Astrocyte (in vitro differentiated cells and primary cell): ENCODE measurements at regions not wholly inside any gene's neighbourhood (a gene's known extent, or its start where the extent isn't known, plus 50 kb on each side); places are given as distances from the start of the nearest gene placed in this dataset.

ENCODE experiments used
- DNase-seq: peaks from one replicate; pipeline ENCODE4 v3.0.0-alpha.2; 2010; ENCODE audit warnings: low read depth
- FAIRE-seq: peaks from 2 replicates; lab custom pipeline; 2011; peaks lifted over from hg19 to GRCh38; lab: Jason Lieb, UNC
- H2AFZ ChIP-seq: 2 replicates; pipeline ENCODE4 v1.6.0; 2012; ENCODE audit warnings: low read depth, low read length, inconsistent platforms
- H3K27ac ChIP-seq: 2 replicates; pipeline ENCODE4 v1.5.1; 2011; ENCODE audit warnings: low read depth, low read length, inconsistent platforms
- H3K27me3 ChIP-seq: 2 replicates; pipeline ENCODE4 v1.6.0; 2011; ENCODE audit warnings: low read length, inconsistent platforms; ENCODE audit not compliant: insufficient read depth
- H3K36me3 ChIP-seq: 2 replicates; pipeline ENCODE4 v1.5.1; 2011; ENCODE audit warnings: low read length, inconsistent platforms; ENCODE audit not compliant: insufficient read depth
- H3K4me1 ChIP-seq: 2 replicates; pipeline ENCODE4 v1.5.1; 2011; ENCODE audit warnings: low read length, inconsistent platforms; ENCODE audit not compliant: insufficient read depth
- H3K4me2 ChIP-seq: 2 replicates; pipeline ENCODE4 v1.6.0; 2012; ENCODE audit warnings: low read length, inconsistent platforms
- H3K4me3 ChIP-seq: 2 replicates; pipeline ENCODE4 v1.5.1; 2011; ENCODE audit warnings: low read depth, mild to moderate bottlenecking, low read length, inconsistent platforms; ENCODE audit not compliant: insufficient read depth
- H3K79me2 ChIP-seq: 2 replicates; pipeline ENCODE4 v1.6.0; 2012; ENCODE audit warnings: mild to moderate bottlenecking, low read length, inconsistent platforms; ENCODE audit not compliant: insufficient read depth
- H3K9ac ChIP-seq: 2 replicates; pipeline ENCODE4 v1.6.0; 2012; ENCODE audit warnings: mild to moderate bottlenecking, low read length, inconsistent platforms
- H3K9me3 ChIP-seq: 2 replicates; pipeline ENCODE4 v1.5.1; 2012; ENCODE audit warnings: low read depth, mild to moderate bottlenecking, low read length, inconsistent platforms; ENCODE audit not compliant: insufficient read depth
- H4K20me1 ChIP-seq: 2 replicates; pipeline ENCODE4 v1.6.0; 2012; ENCODE audit warnings: low read length, inconsistent platforms; ENCODE audit not compliant: insufficient read depth
- H3K27ac Mint-ChIP-seq: one replicate; pipeline ENCODE4 v1.8.0; 2021; ENCODE audit warnings: mild to moderate bottlenecking, mixed read lengths; ENCODE audit not compliant: unreplicated experiment
- H3K27me3 Mint-ChIP-seq: one replicate; pipeline ENCODE4 v1.8.0; 2021; ENCODE audit warnings: low read depth, mixed read lengths; ENCODE audit not compliant: unreplicated experiment
- H3K36me3 Mint-ChIP-seq: one replicate; pipeline ENCODE4 v1.8.0; 2021; ENCODE audit warnings: low read depth, mixed read lengths; ENCODE audit not compliant: unreplicated experiment
- H3K4me1 Mint-ChIP-seq: one replicate; pipeline ENCODE4 v1.8.0; 2021; ENCODE audit warnings: low read depth, mixed read lengths; ENCODE audit not compliant: unreplicated experiment
- H3K4me3 Mint-ChIP-seq: one replicate; pipeline ENCODE4 v1.8.0; 2021; ENCODE audit warnings: mild to moderate bottlenecking, moderate library complexity, mixed read lengths; ENCODE audit not compliant: unreplicated experiment
- H3K9me3 Mint-ChIP-seq: one replicate; pipeline ENCODE4 v1.8.0; 2021; ENCODE audit warnings: mild to moderate bottlenecking, mixed read lengths; ENCODE audit not compliant: unreplicated experiment
- CTCF ChIP-seq: IDR thresholded peaks from 2 replicates; pipeline ENCODE4 v1.5.1; 2011; ENCODE audit warnings: low read depth, mild to moderate bottlenecking, inconsistent platforms, low read length, moderate library complexity; ENCODE audit not compliant: insufficient read depth
- EZH2 ChIP-seq: IDR thresholded peaks from 2 replicates; pipeline ENCODE4 v1.6.1; 2012; ENCODE audit warnings: mild to moderate bottlenecking, low read length, inconsistent platforms; ENCODE audit not compliant: insufficient read depth

DNA sequence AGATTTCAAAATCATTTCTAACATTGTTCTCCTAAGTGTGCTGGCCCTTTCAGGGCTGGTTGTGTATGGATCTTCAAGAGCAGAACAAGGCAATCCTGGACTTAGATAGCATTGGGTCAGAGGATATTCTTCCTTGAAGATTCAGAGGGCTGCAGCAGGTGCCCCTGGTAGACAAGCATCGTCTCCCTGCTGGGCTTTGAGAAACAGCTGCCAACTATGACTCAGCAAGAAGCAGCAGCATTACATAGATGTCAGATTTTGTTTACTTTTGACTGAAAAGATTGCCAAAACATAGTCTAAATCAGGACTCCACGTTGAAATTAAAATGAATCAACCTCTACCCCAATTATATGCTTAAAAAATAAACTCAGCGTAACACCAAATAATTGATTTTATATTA, 618.8 kb downstream of the SOCS6 start:
- Histone ChIP-seq H3K4me3 (no peak overlapping the region), H3K27me3 (no peaks in the 10 kb centered on the region), H2AFZ (no peak overlapping the region), H3K4me2 (no peak overlapping the region), H3K36me3 (no peaks in the 10 kb centered on the region), H3K9ac (no peak overlapping the region), H3K27ac (no peak overlapping the region), H4K20me1 (no peaks in the 10 kb centered on the region), H3K4me1 (no peaks in the 10 kb centered on the region), H3K9me3 (no peaks in the 10 kb centered on the region), H3K79me2 (no peaks in the 10 kb centered on the region)
- Mint-ChIP-seq H3K36me3 (no peaks in the 10 kb centered on the region), H3K27me3 (no peaks in the 10 kb centered on the region), H3K9me3 (peaks cover 3% of the 10 kb centered on the region), H3K4me3 (no peak overlapping the region), H3K27ac (no peak overlapping the region), H3K4me1 (no peaks in the 10 kb centered on the region)
- FAIRE-seq (no peak), DNase-seq (no peak)
- TF ChIP-seq CTCF (no peak), EZH2 (no peak)

DNA sequence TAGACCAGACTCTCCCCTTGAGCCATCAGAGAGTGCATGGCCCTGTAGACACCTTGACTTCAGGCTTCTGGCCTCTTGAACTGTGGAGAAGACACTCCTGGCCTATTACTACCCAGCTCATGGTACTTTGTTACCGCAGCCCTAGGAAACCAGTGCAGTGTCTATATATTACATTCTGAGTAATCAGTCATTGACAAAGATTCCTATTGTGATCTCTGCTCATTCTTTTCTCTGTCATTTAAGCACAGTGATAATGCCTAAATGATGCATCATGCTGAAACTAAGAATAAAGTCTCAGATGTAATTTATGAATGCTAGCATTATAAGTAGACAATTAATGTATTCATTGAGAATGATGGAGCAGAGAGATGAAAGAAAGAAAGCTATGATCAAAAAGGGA, 603.5 kb downstream of the SOCS6 start:
- DNase-seq (no peak), FAIRE-seq (no peak)
- Histone ChIP-seq H3K4me2 (no peak overlapping the region), H3K27ac (no peak overlapping the region), H3K27me3 (no peaks in the 10 kb centered on the region), H4K20me1 (no peaks in the 10 kb centered on the region), H3K9me3 (no peaks in the 10 kb centered on the region), H3K4me1 (no peaks in the 10 kb centered on the region), H3K4me3 (no peak overlapping the region), H2AFZ (no peak overlapping the region), H3K9ac (no peak overlapping the region), H3K79me2 (no peaks in the 10 kb centered on the region), H3K36me3 (no peaks in the 10 kb centered on the region)
- H3K9me3 Mint-ChIP-seq, result peaks cover 5% of the 10 kb centered on the region
- H3K27ac Mint-ChIP-seq, result no peak overlapping the region
- TF ChIP-seq EZH2, result no peak
- no peak for TF ChIP-seq CTCF
- H3K4me1 Mint-ChIP-seq, result no peaks in the 10 kb centered on the region
- no peak overlapping the region for H3K4me3 Mint-ChIP-seq
- no peaks in the 10 kb centered on the region for H3K27me3 Mint-ChIP-seq
- no peaks in the 10 kb centered on the region for H3K36me3 Mint-ChIP-seq

- Histone ChIP-seq H3K36me3 (no peaks in the 10 kb centered on the region), H2AFZ (no peak overlapping the region), H3K27ac (no peak overlapping the region), H3K9ac (no peak overlapping the region), H3K4me3 (no peak overlapping the region), H3K4me2 (no peak overlapping the region), H4K20me1 (no peaks in the 10 kb centered on the region), H3K79me2 (no peaks in the 10 kb centered on the region), H3K27me3 (no peaks in the 10 kb centered on the region), H3K4me1 (no peaks in the 10 kb centered on the region), H3K9me3 (no peaks in the 10 kb centered on the region)
- DNase-seq, result no peak
- FAIRE-seq, result no peak
- H3K27me3 Mint-ChIP-seq, result no peaks in the 10 kb centered on the region
- no peaks in the 10 kb centered on the region for H3K36me3 Mint-ChIP-seq
- TF ChIP-seq CTCF, result no peak
- TF ChIP-seq EZH2, result no peak
- peaks cover 3% of the 10 kb centered on the region for H3K9me3 Mint-ChIP-seq
- no peak overlapping the region for H3K4me3 Mint-ChIP-seq
- H3K27ac Mint-ChIP-seq, result no peak overlapping the region
- no peaks in the 10 kb centered on the region for H3K4me1 Mint-ChIP-seq
Measured at GRCh38 chr18:70870292-70870691, 581.4 kb downstream of the SOCS6 start.
